ENCODE measurements at regions not wholly inside any gene's neighbourhood (a gene's known extent, or its start where the extent isn't known, plus 50 kb on each side); places are given as distances from the start of the nearest gene placed in this dataset.

DNA sequence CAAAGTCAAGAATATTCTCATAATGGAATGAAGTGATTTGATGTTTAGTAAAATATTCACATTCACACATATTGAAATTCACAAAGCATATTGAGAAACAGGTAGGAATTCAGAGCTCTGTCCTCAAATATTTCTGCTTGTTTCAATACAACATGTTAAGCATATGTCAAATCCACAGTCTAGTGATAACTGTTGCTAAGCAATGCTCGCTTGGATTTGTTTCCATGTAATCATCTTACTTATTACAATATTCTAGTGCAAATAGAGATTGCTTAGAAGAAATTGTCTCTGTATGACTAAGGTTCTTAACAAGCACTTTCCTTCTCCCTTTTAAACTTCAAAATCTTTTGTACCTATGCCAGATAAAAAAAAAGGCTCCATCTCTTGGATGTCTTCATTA is 995.7 kb downstream of the CDH18 start:
- no peaks in the 10 kb centered on the region for H3K9me3 ChIP-seq
- H3K4me3 ChIP-seq (ENCODE audit: low read depth, low read length): no peak overlapping the region
- Mint-ChIP-seq H3K27ac (ENCODE audit: unreplicated experiment) (no peak overlapping the region), H3K36me3 (ENCODE audit: insufficient read depth, unreplicated experiment) (peaks cover 4% of the 10 kb centered on the region), H3K4me3 (ENCODE audit: unreplicated experiment) (no peak overlapping the region), H3K4me1 (ENCODE audit: low read depth, unreplicated experiment) (no peaks in the 10 kb centered on the region), H3K27me3 (ENCODE audit: insufficient read depth, unreplicated experiment) (no peaks in the 10 kb centered on the region), H3K9me3 (ENCODE audit: unreplicated experiment) (no peaks in the 10 kb centered on the region)
- ChIA-PET CTCF (no interaction called here), POLR2A (no interaction called here)
- no peaks in the 10 kb centered on the region for H3K36me3 ChIP-seq (ENCODE audit: control insufficient read depth, insufficient read depth, low read length)
- intact Hi-C loops (cut with micrococcal nuclease; ENCODE audit: unreplicated experiment): no loop called here
- H3K4me1 ChIP-seq: no peaks in the 10 kb centered on the region
- TF ChIP-seq, protein P1, sequence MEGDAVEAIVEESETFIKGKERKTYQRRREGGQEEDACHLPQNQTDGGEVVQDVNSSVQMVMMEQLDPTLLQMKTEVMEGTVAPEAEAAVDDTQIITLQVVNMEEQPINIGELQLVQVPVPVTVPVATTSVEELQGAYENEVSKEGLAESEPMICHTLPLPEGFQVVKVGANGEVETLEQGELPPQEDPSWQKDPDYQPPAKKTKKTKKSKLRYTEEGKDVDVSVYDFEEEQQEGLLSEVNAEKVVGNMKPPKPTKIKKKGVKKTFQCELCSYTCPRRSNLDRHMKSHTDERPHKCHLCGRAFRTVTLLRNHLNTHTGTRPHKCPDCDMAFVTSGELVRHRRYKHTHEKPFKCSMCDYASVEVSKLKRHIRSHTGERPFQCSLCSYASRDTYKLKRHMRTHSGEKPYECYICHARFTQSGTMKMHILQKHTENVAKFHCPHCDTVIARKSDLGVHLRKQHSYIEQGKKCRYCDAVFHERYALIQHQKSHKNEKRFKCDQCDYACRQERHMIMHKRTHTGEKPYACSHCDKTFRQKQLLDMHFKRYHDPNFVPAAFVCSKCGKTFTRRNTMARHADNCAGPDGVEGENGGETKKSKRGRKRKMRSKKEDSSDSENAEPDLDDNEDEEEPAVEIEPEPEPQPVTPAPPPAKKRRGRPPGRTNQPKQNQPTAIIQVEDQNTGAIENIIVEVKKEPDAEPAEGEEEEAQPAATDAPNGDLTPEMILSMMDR (IDR thresholded peaks at IDR 0.05; ENCODE audit: insufficient read depth in 1 of 2, low read depth in 1 of 2, low read length in 1 of 2, severe bottlenecking in 1 of 2, unreplicated experiment in 1 of 2): no peak
- H3K27me3 ChIP-seq (replicated peaks; ENCODE audit: control insufficient read depth, insufficient read depth, low read length): no peaks in the 10 kb centered on the region
- no TSS peak for BruUV-seq (replicated peaks)
- DNase-seq: no peak

- no peak overlapping the region for H3K27ac Mint-ChIP-seq (ENCODE audit: unreplicated experiment)
- no peaks in the 10 kb centered on the region for H3K9me3 ChIP-seq
- no peaks in the 10 kb centered on the region for H3K36me3 ChIP-seq (ENCODE audit: control insufficient read depth, insufficient read depth, low read length)
- no peaks in the 10 kb centered on the region for H3K9me3 Mint-ChIP-seq (ENCODE audit: unreplicated experiment)
- peaks cover 3% of the 10 kb centered on the region for H3K36me3 Mint-ChIP-seq (ENCODE audit: insufficient read depth, unreplicated experiment)
- no peak for DNase-seq
- no peaks in the 10 kb centered on the region for H3K4me1 Mint-ChIP-seq (ENCODE audit: low read depth, unreplicated experiment)
- no peaks in the 10 kb centered on the region for H3K27me3 ChIP-seq (replicated peaks; ENCODE audit: control insufficient read depth, insufficient read depth, low read length)
- CTCF ChIA-PET: no interaction called here
- H3K27me3 Mint-ChIP-seq (ENCODE audit: insufficient read depth, unreplicated experiment): no peaks in the 10 kb centered on the region
- intact Hi-C loops (cut with micrococcal nuclease; ENCODE audit: unreplicated experiment): no loop called here
- POLR2A ChIA-PET: no interaction called here
- no peak overlapping the region for H3K4me3 ChIP-seq (ENCODE audit: low read depth, low read length)
- TF ChIP-seq, protein P1 (IDR thresholded peaks at IDR 0.05; ENCODE audit: insufficient read depth in 1 of 2, low read depth in 1 of 2, low read length in 1 of 2, severe bottlenecking in 1 of 2, unreplicated experiment in 1 of 2): no peak
- no peaks in the 10 kb centered on the region for H3K4me1 ChIP-seq
- no peak overlapping the region for H3K4me3 Mint-ChIP-seq (ENCODE audit: unreplicated experiment)
- BruUV-seq (replicated peaks): no TSS peak
Measured at GRCh38 chr5:18999478-18999877, 988.5 kb downstream of the CDH18 start.

- no peaks in the 10 kb centered on the region for H3K9me3 ChIP-seq
- intact Hi-C loops (cut with micrococcal nuclease; ENCODE audit: unreplicated experiment): no loop called here
- H3K4me1 Mint-ChIP-seq (ENCODE audit: low read depth, unreplicated experiment): no peaks in the 10 kb centered on the region
- DNase-seq: no peak
- peaks cover 3% of the 10 kb centered on the region for H3K27me3 Mint-ChIP-seq (ENCODE audit: insufficient read depth, unreplicated experiment)
- CTCF ChIA-PET: no interaction called here
- no peaks in the 10 kb centered on the region for H3K27me3 ChIP-seq (replicated peaks; ENCODE audit: control insufficient read depth, insufficient read depth, low read length)
- no peaks in the 10 kb centered on the region for H3K36me3 ChIP-seq (ENCODE audit: control insufficient read depth, insufficient read depth, low read length)
- no peak overlapping the region for H3K4me3 ChIP-seq (ENCODE audit: low read depth, low read length)
- H3K36me3 Mint-ChIP-seq (ENCODE audit: insufficient read depth, unreplicated experiment): no peaks in the 10 kb centered on the region
- H3K4me1 ChIP-seq: no peaks in the 10 kb centered on the region
- H3K27ac Mint-ChIP-seq (ENCODE audit: unreplicated experiment): no peak overlapping the region
- peaks cover 6% of the 10 kb centered on the region for H3K9me3 Mint-ChIP-seq (ENCODE audit: unreplicated experiment)
- BruUV-seq (replicated peaks): no TSS peak
- H3K4me3 Mint-ChIP-seq (ENCODE audit: unreplicated experiment): no peak overlapping the region
- POLR2A ChIA-PET: no interaction called here
- TF ChIP-seq, protein P1 (IDR thresholded peaks at IDR 0.05; ENCODE audit: insufficient read depth in 1 of 2, low read depth in 1 of 2, low read length in 1 of 2, severe bottlenecking in 1 of 2, unreplicated experiment in 1 of 2): no peak
Measured at GRCh38 chr5:19001054-19001453, 986.9 kb downstream of the CDH18 start.
